ENCODE measurements at regions not wholly inside any gene's neighbourhood (a gene's known extent, or its start where the extent isn't known, plus 50 kb on each side); places are given as distances from the start of the nearest gene placed in this dataset.

- TF ChIP-seq CTCF (conservative IDR thresholded peaks at IDR 0.05; ENCODE audit: low read depth, low read length), result no peak
- TF ChIP-seq EZH2phosphoT487 (IDR thresholded peaks at IDR 0.05; ENCODE audit: borderline replicate concordance, low read length), result no peak
These were observed 129.1 kb upstream of the FOXK1 start for GRCh38 chr7:4552985-4553384.
